Smooth muscle cell (in vitro differentiated cells): ENCODE measurements at regions not wholly inside any gene's neighbourhood (a gene's known extent, or its start where the extent isn't known, plus 50 kb on each side); places are given as distances from the start of the nearest gene placed in this dataset.

Source experiments
- DNase-seq: peaks from one replicate; lab custom pipeline; 2025; ENCODE audit not compliant: unreplicated experiment; lab: John Stamatoyannopoulos, UW
- H2AFZ ChIP-seq: fragments of 200-600 bp; sonication (generic); 2 replicates; pipeline ENCODE4 v1.6.0; 2016; ENCODE audit warnings: antibody characterized with exemption, low read depth, mild to moderate bottlenecking
- H3F3A ChIP-seq: fragments of 200-600 bp; sonication (generic); 2 replicates; pipeline ENCODE4 v1.6.0; 2017; ENCODE audit warnings: antibody characterized with exemption, low read depth
- H3K27ac ChIP-seq: fragments of 200-600 bp; sonication (generic); 2 replicates; pipeline ENCODE4 v1.5.1; 2016; ENCODE audit warnings: low read depth, mild to moderate bottlenecking
- H3K27me3 ChIP-seq: fragments of 200-600 bp; sonication (generic); 2 replicates; pipeline ENCODE4 v1.6.1; 2016; ENCODE audit warnings: low read depth, mild to moderate bottlenecking
- H3K36me3 ChIP-seq: fragments of 200-600 bp; sonication (generic); 2 replicates; pipeline ENCODE4 v1.5.1; 2016; ENCODE audit warnings: low read depth
- H3K4me1 ChIP-seq: fragments of 200-600 bp; sonication (generic); 2 replicates; pipeline ENCODE4 v1.5.1; 2016; ENCODE audit warnings: low read depth
- H3K4me2 ChIP-seq: fragments of 200-600 bp; sonication (generic); 2 replicates; pipeline ENCODE4 v1.6.0; 2016; ENCODE audit warnings: mild to moderate bottlenecking
- H3K4me3 ChIP-seq: fragments of 200-600 bp; sonication (generic); 2 replicates; pipeline ENCODE4 v1.5.1; 2016; ENCODE audit warnings: mild to moderate bottlenecking
- H3K79me2 ChIP-seq: fragments of 200-600 bp; sonication (generic); 2 replicates; pipeline ENCODE4 v1.6.0; 2016; ENCODE audit warnings: low read depth, mild to moderate bottlenecking
- H3K9ac ChIP-seq: fragments of 200-600 bp; sonication (generic); 2 replicates; pipeline ENCODE4 v1.6.0; 2016; ENCODE audit warnings: low read depth
- H3K9me3 ChIP-seq: fragments of 200-600 bp; sonication (generic); replicated peaks from 2 replicates; pipeline ENCODE4 v1.5.1; 2016; ENCODE audit warnings: low read depth
- H4K20me1 ChIP-seq: fragments of 200-600 bp; sonication (generic); 2 replicates; pipeline ENCODE4 v1.6.0; 2016; ENCODE audit warnings: low read depth
- WGBS: methylation state at CpG from one replicate; pipeline ENCODE4 v1.1.7; 2016; ENCODE audit warnings: low lambda C conversion rate; 5-methylcytosine and 5-hydroxymethylcytosine counted together
- TF ChIP-seq, protein P1 (sequence below): fragments of 200-600 bp; sonication (generic); IDR thresholded peaks from 2 replicates; pipeline ENCODE4 v1.5.1; 2017; ENCODE audit warnings: borderline replicate concordance, mild to moderate bottlenecking, antibody characterized with exemption; ENCODE audit not compliant: insufficient read depth, poor library complexity, severe bottlenecking

DNA sequence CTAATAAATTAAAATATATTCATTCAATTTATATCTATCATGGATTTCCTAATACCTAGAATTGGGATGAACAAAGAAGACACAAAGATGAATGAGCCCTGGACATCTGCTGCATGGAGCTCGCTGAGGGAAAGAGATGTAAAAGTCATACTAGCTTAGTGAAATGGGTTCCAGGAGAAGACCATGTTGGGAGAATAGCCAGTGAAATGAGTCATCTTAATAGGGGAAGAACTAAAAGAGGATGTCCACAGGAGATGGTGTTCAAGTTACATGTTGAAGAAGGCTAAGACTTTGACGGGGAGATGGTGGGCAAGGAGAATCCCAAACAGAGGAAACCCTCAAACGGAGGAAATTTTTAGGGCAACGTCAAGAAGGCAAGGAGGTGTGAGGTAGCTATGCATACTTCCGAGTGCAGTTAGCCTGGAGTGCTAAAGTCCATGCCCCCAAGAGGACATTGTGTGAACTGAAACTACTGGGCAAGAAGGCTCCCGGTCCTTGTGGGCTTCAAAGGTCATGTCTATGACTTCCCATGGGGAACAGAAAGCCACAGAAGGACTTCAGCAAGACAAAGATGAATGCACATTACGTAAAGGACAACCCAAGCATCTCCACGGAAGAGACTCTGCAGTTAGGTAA, 220.5 kb upstream of the CDH11 start:
- Histone ChIP-seq H2AFZ (no peak overlapping the region), H3K79me2 (peaks cover 10% of the 10 kb centered on the region), H3K4me1 (no peaks in the 10 kb centered on the region), H3F3A (no peaks in the 10 kb centered on the region), H3K9me3 (no peaks in the 10 kb centered on the region), H4K20me1 (peaks cover 46% of the 10 kb centered on the region), H3K4me3 (no peak overlapping the region), H3K27me3 (no peaks in the 10 kb centered on the region), H3K36me3 (no peaks in the 10 kb centered on the region), H3K4me2 (no peak overlapping the region), H3K9ac (no peak overlapping the region), H3K27ac (no peak overlapping the region)
- TF ChIP-seq, protein P1, sequence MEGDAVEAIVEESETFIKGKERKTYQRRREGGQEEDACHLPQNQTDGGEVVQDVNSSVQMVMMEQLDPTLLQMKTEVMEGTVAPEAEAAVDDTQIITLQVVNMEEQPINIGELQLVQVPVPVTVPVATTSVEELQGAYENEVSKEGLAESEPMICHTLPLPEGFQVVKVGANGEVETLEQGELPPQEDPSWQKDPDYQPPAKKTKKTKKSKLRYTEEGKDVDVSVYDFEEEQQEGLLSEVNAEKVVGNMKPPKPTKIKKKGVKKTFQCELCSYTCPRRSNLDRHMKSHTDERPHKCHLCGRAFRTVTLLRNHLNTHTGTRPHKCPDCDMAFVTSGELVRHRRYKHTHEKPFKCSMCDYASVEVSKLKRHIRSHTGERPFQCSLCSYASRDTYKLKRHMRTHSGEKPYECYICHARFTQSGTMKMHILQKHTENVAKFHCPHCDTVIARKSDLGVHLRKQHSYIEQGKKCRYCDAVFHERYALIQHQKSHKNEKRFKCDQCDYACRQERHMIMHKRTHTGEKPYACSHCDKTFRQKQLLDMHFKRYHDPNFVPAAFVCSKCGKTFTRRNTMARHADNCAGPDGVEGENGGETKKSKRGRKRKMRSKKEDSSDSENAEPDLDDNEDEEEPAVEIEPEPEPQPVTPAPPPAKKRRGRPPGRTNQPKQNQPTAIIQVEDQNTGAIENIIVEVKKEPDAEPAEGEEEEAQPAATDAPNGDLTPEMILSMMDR, result no peak
- 92% methylated on average over 8 of the region's 8 CpGs for WGBS
- DNase-seq, result no peak

DNA sequence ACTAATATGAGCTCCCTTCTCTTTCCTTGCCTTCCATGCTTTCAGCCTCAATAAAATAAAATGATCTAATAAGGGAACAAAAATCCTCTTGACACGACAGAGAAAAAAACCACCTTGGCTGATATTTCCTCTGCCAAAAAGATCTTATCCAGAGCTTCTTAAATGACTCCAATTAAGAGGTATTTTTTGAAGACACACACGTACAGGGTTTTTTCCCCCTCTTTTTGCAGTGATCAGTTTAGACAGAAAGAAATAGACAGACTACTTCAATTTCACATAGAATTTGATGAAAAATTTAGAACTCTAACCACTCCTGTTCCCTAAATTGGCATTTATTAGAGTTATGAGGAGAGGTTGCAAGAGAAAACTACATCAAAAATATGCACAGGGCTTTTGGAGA, 217.2 kb upstream of the CDH11 start:
- H3K4me3 ChIP-seq, result no peak overlapping the region
- no peaks in the 10 kb centered on the region for H3K36me3 ChIP-seq
- peaks cover 10% of the 10 kb centered on the region for H3K79me2 ChIP-seq
- TF ChIP-seq, protein P1, result no peak
- DNase-seq, result no peak
- H3K27me3 ChIP-seq, result no peaks in the 10 kb centered on the region
- peaks cover 60% of the 10 kb centered on the region for H4K20me1 ChIP-seq
- no peak overlapping the region for H3K27ac ChIP-seq
- whole genome bisulfite sequencing, result 54% methylated on average over 2 of the region's 2 CpGs
- no peaks in the 10 kb centered on the region for H3K4me1 ChIP-seq
- no peak overlapping the region for H3K4me2 ChIP-seq
- no peak overlapping the region for H2AFZ ChIP-seq
- H3K9me3 ChIP-seq, result no peaks in the 10 kb centered on the region
- no peak overlapping the region for H3K9ac ChIP-seq
- H3F3A ChIP-seq, result no peaks in the 10 kb centered on the region

DNA sequence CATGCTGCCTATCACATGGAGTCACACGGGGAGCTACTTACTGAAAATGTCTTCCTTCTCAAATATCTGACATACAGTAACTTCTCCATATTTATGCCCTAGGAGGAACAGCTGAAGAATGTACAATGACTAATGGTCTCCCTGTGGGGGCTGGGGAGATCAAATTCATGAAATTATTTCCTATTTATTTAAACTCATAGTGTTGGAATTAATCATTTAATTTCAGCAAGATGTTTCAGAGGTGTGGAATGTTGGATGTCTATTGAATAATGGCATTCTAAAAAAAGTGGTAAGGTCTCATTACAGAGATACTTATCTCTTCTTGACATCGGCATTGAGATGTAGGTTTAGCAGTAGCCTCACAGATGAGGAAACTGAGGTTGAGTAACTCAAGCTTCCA, 214.3 kb upstream of the CDH11 start:
- Histone ChIP-seq H3K4me2 (no peak overlapping the region), H3K4me1 (no peaks in the 10 kb centered on the region), H3K27ac (no peak overlapping the region), H3K4me3 (no peak overlapping the region), H4K20me1 (peaks cover 71% of the 10 kb centered on the region), H3F3A (no peaks in the 10 kb centered on the region), H3K79me2 (peaks cover 28% of the 10 kb centered on the region), H2AFZ (no peak overlapping the region), H3K27me3 (no peaks in the 10 kb centered on the region), H3K9me3 (no peaks in the 10 kb centered on the region), H3K36me3 (no peaks in the 10 kb centered on the region), H3K9ac (no peak overlapping the region)
- 79% methylated on average over 2 of the region's 2 CpGs for WGBS
- no peak for DNase-seq
- TF ChIP-seq, protein P1, result no peak

DNA sequence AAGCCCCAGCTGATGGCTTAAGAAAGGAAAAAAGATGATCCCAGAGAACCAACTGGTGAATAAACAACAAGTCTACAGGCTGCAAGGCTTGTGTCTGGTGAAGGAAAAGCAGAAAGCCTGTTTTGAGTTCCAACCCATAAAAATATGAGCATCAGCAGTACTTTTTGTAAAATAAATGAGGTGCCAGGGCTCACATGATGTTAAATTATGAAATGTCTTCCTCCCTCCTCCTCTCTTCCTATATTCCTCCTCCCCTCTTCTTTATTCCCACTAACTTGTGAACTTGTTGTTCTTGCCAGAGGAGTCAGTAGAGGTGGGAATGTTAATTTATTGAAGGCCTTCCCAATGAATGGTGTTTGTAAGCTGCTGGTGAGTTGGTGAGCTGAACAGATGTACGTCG, 212.2 kb upstream of the CDH11 start:
- H3K79me2 ChIP-seq, result peaks cover 47% of the 10 kb centered on the region
- no peak overlapping the region for H3K4me2 ChIP-seq
- H3K9ac ChIP-seq, result no peak overlapping the region
- H3K27ac ChIP-seq, result no peak overlapping the region
- no peaks in the 10 kb centered on the region for H3K27me3 ChIP-seq
- 87% methylated on average over 2 of the region's 2 CpGs for WGBS
- TF ChIP-seq, protein P1, result no peak
- no peaks in the 10 kb centered on the region for H3K9me3 ChIP-seq
- no peak overlapping the region for H2AFZ ChIP-seq
- H4K20me1 ChIP-seq, result peaks cover 78% of the 10 kb centered on the region
- H3K36me3 ChIP-seq, result no peaks in the 10 kb centered on the region
- DNase-seq, result no peak
- H3K4me3 ChIP-seq, result no peak overlapping the region
- no peaks in the 10 kb centered on the region for H3F3A ChIP-seq
- no peaks in the 10 kb centered on the region for H3K4me1 ChIP-seq
